Activated T-cell treated with anti-CD3 and anti-CD28 coated beads, Interleukin-2, amount 50 U/mL, for 48 hours (primary cell): ENCODE measurements at regions not wholly inside any gene's neighbourhood (a gene's known extent, or its start where the extent isn't known, plus 50 kb on each side); places are given as distances from the start of the nearest gene placed in this dataset.

Experiments used
- DNase-seq, 2 experiments: peaks; one replicate each; pipeline ENCODE4 v3.0.0-alpha.2; 2020

DNA sequence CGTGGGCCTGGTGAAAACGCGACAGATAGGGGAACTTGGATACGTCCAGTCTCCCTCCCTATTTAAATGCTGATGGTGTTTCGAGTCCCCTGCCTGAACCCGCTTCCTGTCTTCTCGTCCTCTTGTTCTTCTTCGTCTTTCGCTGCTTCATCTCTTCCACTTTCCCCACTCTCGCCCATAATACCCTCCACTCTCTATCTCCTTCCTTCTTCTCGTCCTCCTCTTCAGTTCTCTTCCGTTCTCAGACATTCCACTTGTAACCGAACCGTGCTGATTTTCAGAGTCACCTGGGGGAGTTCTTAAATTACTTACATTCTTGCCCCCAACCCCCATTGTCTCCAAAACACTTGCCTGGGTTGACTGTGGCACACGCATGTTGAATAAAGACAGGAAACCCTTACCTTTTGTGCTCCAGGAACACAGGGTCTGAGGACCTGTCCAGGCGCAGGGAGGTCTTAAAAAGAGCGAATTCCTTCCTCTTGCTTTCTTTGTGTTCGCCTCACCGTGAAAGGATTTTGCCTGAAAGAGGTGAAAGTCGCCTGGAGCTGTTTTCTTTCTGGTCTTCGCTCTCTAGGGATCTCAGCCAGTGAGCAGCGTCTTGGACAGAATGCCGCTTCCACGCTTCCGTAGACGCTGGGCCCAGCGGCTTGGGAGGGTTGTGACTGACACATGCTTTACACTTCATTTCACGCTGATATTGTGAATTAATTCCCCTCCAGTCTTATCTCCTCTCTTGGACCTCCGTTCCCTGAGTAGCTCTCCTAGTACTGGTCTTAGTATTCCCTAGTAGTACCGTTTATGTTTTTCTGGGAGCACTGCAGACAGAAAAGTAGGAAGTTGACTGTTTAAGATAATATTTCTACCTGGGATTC lies 184.0 kb downstream of the GPX5 start:
- DNase-seq: no peak

DNA sequence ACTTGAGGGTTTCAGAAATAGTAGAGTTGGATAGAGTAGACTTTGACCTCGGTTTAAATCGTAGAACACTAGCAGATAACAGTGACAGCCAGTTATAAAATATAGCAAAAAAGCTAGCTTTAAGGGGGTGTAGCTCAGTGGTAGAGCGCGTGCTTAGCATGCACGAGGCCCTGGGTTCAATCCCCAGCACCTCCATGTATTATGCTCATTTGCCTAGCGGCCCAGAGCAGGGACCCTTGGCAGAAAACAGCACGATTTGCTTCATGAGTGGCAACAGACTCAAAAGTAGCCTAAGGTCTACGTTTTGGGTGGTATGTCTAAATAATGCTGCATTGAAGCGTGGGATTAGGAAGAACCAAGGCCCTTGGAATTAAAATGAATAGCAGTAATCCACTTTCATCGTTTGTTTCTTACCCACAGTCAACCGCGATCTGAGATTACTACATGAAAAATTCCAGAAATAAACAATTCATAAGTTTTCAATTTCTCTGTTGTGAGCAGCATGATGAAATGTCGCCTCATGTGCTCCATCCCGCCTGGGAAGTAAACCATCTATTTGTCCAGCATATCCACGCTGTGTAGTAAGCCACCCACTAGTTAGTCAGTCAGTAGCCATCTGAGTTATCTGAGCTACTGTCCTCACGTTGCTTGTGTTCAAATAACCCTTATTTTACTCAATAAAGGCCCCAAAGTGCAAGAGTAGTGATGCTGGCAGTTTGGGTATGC lies 184.9 kb downstream of the GPX5 start:
- peak; percentile 46 to 61 for DNase-seq

DNA sequence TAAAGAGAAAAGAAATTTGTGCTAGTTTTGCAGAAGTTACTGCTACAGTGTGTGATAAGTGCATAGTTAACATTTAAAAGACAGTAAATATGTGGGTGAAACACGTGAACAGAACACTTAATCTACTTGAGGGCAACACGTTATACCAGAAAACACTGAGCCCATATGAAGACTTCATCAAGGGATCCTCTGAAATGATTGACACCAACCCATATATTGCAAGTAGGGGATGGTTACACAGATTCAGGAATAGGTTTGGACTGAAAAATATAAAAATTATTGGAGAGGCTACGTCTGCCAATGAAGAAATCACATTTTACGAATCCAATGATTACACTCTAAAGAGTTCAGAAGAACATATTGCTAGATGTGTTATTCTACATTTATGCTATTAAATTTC lies 185.6 kb downstream of the GPX5 start:
- no peak for DNase-seq

DNA sequence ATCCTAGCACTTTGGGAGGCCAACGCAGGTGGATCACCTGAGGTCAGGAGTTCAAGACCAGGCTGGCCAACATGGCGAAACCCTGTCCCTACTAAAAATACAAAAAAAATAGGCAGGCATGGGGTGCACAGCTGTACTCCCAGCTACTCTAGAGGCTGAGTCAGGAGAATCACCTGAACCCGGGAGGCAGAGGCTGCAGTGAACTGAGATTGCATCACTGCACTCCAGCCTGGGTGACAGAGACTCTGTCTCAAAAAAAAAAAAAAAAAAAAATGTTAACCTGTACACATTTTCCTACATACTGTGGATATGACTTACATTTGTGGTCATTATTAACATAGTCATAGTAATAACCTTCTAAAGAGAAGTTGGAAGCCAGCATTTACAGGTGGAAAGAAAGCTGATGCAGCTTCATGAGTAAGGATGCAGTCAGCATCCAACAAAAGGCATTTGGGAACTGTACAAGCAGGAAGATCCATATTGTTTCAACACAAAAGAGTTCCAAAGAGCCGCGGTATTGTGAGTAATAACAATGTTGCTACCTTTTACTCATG lies 186.2 kb downstream of the GPX5 start:
- no peak for DNase-seq

DNA sequence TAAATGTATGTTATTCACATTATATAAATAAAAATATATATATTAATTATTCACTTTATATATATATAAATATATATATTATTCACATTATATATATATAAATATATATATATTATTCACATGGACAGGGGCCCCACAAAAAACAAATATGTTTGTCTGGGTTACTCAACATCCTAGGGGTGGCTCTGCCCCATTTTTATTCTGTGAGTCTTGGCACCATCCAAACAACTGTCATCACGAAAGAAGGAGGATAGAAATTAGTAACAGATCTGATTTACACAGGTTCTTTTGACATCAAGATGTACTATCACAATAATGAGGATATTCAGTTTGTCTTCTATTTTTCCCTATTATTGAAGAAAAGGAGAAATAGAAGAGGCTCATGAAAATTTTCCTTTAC lies 187.3 kb downstream of the GPX5 start:
- no peak for DNase-seq

DNA sequence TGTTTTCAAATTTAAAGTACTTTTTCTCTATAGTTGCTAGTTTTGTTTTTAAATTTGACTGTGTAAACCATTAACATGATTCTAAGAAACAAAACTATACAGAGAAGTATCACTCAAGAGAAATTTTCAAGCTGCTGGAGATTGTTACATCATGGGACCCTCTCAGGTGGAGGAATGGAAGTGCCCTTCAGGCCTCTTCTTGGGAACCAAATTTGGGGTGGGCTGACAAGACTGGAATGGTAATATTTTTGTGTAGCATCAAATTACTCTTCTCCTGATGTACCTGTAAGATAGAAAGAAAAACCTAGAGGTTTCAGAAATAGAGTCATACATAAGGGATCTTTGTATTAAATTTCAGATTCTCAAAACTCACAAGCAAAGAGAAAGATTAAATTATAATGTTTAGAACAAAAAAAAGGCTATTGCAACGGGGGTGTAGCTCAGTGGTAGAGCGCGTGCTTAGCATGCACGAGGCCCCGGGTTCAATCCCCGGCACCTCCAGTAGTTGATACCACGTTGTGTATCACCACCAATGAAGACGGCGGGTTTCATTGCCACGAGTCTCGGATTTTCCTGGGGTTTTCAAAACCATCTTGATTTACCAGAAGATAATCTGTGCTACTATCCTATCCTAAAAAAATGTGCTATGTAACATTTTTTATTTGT lies 193.7 kb downstream of the GPX5 start:
- peak; percentile 68 to 69 for DNase-seq

DNA sequence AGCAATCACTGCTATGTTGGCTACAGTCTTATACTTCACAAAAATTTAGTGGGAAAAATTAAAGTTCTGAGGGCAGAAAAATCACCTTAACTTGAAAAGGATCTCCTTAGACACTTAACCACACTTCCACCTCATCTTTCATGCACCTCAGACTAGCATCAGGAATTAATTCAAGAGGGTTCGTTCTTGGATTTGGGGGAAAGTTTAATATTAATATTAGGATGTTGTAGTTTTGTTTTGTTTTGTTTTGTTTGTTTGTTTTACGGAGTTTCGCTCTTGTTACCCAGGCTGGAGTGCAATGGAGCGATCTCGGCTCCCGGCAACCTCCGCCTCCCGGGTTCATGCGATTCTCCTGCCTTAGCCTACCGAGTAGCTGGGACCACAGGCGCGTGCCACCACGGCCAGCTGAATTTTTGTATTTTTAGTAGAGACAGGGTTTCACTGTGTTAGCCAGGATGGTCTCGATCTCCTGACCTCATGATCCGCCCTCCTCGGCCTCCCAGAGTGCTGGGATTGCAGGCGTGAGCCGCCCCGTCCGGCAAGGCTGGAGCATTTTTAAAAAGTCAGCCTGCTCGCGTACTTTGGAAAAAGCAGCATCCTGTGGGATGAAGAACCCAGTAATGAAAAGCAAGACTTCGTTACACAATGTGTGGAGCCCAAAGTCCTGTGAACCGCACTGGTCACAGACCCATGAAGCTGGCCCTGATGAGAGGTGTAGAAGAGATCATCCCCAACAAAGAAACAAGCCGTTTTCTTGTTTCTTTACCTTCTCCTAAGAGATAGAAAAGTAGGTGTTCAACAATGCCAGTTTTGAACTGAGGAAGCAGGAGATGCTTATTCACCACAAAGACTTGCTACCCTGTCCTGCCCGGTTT lies 194.9 kb downstream of the GPX5 start:
- DNase-seq: no peak

DNA sequence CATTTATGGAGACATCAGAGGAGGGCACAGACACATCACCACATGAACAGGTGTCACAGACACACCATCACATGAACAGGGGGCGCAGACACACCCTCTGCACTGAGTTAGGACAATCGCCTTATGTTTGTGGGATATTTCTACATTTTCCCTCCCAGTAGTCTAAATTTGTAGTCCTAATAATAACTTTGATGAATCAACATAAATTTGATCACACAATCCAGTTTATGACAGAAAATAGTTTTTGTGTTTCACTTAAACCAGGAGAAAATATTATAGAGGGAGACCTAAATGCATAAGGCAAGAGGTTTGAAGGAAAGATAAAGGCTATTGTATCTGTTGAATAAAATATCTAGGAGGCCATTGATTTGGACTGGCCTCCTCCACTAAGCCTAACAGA lies 195.7 kb downstream of the GPX5 start:
- DNase-seq: no peak

DNA sequence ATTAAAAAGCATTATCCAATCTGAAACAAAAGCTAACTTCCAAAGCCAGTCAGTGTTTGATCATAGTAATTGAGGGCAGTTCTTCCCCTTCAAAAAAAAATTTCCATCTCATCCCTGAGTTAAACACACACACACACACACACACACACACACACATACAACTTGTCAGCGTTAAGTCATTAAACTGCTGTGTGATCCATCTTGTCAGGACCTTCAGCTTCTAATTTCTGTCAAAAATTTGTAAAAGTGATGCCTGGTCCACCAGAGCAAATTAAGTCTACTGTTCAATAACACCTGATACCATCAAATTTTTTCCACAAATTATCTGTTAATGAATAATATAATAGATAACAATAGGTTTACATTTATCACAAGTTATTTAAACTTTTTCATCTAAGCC lies 198.7 kb downstream of the GPX5 start:
- no peak for DNase-seq

DNA sequence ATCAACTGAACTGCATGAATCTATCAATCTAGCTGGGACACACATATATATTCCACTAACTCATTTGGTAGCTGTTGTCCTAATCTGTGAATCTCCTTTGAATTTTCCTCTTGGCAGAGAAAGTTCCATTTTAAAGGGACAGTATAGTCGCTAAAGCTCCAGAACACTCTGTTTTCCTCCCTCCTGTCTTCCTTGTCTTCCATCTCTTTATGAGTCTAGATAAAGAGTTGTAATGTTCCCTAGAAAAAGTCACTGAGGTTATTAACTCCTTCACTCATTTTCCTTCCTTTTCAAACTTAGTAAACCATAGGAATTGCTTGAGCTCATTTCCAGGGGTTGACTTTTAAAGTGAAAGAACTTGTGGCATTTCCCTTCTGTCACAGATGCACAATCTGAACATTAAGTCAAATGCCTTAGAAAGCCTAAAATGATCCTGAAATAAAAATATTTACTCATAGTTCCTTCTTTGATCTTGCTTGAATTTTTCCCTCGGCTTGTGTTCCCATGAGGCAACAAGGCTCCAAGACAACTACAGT lies 198.4 kb downstream of the TRIM27 start:
- DNase-seq: no peak

DNA sequence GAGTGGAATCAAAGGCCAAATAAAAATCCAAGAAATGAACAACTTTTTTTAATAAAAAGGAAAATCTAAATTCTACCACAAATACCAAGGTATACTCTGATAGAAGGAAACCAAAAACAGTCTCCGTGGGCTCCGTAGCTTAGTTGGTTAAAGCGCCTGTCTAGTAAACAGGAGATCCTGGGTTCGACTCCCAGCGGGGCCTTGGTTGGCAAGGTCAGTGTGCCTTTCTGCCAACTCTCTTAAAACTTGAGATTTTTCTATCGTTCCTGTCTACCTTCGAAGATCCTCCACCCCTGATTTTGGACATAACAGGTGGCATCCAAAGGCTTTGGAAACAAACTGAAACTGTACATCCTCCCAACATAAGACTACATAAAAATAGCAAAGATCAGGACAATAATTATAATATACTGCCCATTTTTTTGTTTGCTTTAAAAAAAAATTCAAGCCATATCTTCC lies 197.9 kb downstream of the TRIM27 start:
- DNase-seq: no peak

DNA sequence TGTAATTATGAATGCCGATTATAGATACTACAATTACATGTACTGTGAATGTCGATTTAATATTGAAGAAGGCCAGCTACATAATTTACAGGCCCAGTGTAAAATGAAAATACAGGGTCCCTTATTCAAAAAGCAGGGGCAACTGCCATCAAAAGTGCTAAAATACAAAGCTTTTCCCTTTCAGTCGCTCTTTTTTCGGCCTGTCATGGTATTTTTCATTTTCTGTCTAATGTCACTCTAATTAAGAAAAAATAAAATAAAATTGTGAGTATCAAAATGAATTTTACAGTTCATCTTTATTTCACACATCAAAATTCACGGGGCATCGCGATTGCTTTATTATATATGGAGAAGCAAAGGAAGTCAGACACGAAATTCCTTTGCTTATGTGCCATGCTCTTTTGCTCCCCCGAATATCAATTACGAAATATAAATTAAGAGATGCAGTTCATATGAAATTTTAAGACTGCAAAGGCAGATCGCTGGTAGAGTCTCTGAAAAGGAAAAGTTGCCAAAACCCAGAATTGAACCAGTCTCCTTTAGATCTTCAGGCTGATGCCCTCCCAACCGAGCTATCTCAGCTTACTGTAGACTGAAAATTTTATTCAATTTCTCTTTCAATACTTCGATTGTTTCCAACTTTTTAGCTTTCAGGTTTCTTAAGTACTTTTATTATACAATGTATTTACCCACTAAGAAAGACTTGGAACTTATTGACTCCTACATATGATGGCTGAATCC lies 197.0 kb downstream of the TRIM27 start:
- no peak for DNase-seq

DNA sequence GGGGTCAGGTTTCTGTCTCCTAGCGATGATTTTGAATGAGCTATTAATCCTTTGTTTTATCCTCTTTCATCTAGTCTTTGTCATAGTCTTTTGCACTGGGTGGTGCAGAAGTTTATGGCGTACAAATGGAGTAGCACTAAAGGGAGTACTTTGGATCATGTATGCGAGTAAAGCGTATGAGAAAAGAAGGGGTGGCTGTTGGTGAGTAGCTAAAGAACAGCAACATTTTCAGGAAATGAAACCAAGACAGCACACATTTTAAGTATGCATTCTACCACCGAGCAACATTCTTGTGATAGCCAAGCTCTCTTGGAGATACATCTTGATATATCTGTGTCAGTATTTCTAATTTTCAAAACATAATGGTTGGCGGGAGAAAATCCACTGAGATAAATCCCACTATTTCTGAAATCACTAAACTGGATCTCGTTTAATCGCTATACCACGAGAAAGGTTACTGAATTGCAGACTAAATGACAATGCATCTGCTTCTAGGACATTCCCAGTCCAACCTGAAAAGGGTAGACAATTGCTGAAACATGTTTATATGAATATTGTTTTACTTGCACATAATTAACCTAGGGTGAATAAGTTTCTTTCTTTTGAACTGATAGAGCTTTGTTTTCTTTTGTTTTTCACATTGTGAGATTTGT lies 196.1 kb downstream of the TRIM27 start:
- DNase-seq: no peak

DNA sequence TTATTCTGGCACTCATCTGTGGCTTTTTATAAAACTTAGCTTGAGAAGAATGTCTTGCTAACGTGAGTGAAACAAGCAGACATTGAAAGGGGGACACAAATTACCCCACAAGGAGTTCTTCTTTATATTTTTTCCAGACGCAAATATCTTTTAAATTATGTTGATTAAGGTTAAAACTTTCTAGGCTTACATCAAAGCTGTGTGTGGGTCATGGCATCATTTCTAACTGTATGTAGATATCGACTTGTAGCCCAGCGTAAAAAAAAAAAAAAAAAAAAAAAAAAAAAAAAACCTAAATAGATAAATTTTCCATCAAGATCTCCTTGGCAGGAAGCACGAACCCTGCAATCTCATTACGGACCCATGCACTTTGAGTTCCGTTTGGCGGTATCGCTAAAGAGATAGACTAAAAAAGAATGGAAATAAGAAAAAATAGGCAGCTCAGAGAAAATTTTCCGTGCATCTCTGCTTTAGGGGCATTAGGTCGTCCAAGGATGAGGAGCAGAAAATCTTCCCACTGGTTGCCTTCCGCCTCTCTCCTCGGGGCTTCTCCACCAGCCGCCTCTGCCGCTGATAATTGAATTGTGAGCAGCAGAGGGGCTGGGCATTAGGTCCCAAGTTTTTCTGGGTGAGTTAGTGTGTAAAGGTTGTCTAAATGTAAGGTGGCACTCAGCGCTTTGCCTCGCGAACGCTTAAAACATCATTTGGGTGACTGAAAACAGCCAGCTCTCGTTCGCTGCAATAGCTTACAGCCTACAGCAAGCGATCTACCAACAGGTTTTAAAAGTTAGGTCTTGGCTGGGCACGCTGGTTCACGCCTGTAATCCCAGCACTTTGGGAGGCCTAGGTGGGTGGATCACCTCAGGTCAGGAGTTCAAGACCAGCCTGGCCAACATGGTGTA lies 194.0 kb downstream of the TRIM27 start:
- no peak for DNase-seq

DNA sequence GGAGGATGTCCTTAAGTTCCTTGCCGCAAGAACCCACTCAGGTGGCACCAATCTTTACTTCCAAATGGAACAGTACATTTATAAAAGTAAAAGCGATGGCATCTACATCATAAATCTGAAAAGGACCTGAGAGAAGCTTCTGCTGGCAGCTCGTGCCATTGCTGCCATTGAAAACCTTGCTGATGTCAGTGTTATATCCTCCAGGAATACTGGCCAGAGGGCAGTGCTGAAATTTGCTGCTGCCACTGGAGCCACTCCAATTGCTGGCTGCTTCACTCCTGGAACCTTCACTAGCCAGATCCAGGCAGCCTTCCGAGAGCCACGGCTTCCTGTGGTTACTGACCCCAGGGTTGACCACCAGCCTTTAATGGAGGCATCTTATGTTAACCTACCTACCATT lies 191.7 kb downstream of the TRIM27 start:
- no peak for DNase-seq

DNA sequence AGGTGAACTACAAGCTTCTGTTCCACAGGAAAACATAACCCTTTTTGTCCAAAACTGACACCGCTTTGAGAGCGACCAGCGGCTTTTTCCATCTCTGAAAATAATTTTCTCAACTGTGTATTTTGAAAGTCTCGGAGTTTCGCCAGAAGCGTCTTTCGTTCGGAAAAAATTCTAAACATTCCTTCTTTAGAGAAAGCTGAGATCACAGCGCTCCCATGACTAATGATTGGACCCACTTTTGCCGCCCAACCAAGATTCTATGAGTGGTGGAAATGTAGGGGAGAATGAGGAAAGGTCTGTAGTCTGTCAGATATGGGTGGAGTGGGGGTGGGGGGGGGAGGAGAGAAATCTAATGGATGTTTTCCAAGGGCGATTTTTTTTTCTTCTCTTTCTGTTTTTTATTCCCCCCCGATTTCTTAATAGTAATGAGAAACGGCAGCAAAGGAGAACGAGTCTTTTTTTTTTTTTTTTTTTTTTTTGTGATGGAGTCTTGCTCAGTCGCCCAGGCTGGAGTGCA lies 189.3 kb downstream of the TRIM27 start:
- no peak for DNase-seq

DNA sequence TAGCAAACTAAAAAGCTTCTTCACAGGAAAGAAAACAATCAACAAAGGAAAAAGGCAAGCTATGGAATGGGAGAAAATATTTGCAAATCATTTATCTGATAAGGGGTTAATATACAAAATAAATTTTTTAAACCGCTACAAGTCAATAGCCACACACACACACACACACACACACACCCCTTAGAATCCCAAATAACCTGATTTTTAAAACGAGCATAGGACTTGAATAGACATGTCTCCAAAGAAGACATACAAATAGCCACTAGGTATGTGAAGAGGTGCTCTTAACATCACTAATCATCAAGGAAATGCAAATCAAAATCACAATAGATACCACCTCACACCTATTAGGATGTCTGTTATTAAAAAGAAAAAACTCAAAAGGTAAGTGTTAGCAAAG lies 187.7 kb downstream of the TRIM27 start:
- DNase-seq: no peak

DNA sequence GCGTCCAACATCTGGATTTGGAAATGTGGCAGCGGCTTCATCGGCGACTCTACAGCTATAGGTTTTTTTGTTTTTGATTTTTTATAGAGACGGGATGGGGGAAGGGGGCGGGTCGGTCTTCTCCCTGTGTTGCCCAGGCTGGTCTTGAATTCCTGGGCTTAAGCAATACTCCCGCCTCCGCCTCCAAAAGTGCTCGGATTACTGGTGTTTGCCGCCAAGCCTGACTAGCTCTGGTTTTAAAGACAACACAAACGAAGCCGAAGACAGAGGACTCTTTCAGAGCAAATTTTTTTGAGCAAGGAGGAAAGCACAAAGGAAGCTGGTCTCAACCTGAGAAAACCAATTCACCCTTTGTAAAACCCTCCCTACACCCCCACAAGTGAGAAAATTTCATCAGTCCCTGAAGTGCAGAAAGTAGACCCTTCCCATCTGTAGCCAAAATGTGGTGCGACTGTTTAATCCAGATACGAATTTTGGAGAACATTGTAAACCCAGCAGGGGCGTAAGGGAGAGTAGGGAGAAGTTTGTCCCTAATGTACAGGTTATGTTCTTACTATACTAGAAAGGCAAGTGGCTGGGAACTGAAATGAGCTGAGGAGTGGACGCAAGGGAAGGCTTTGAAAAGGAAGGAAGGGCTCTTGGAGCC lies 185.9 kb downstream of the TRIM27 start:
- DNase-seq: no peak

DNA sequence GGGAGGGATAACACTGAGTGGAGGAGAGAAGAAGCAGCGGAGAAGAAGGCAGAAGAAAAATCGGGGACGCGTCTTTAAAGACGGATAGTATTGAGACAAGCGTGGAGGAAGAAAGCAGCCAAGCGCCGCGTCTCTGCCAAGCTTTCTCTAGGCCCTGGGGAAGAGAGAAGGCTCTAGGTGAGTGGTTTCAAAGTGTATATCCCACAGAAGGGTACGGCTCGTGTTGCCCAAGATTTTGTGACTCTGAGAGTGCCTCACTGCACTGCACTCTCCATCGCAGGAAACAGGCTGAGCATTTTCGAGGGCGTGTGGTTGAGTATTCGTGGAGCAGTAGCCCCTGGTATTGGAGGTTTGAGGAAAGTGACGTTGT lies 185.4 kb downstream of the TRIM27 start:
- DNase-seq: no peak
